SK-N-MC (cell line): ENCODE measurements at regions not wholly inside any gene's neighbourhood (a gene's known extent, or its start where the extent isn't known, plus 50 kb on each side); places are given as distances from the start of the nearest gene placed in this dataset.

Experiments used
- EZH2 ChIP-seq: fragments of 200-600 bp; sonication (generic); IDR thresholded peaks from one replicate; pipeline ENCODE4 v1.6.1; 2017; ENCODE audit warnings: antibody characterized with exemption
- POLR2AphosphoS5 ChIP-seq: IDR thresholded peaks from 2 replicates; pipeline ENCODE4 v1.6.1; 2012; ENCODE audit warnings: mild to moderate bottlenecking, low read depth, low read length, borderline replicate concordance

DNA sequence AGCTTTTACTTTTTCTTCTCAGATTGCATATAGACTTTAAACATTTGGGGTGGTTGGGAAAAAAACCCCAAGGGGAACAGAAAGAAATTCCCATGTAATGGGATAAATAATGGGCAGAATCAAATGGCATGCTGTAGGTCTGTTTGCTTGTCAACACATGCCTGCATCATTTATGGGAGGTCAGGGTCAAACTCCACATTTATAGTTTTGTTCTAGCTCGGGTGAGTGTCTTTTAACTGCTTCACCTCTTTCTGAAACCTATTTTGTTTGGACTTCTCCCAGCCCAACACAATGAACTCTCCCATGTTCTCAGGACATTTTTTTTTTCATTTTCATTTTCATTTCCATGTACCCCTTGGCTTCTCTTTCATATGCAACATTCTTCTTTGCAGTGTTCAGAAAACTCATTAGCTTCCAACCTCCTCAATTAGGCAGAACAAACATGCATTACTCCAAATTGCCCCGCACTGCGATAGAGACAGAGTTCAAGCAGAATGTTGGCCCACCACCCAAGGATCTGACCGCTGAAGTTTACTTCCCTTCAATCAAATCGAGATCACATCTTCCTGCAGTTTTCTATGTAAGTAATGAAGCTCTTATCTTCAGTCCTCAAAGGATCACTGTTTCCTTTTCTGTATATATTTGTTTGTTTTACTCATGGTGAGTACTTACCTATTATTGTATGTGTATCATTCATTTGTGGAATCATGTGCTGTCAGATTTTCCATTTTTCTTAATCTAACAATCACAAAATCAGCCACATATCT is 354.6 kb downstream of the ZSWIM6 start:
- TF ChIP-seq POLR2AphosphoS5 (no peak), EZH2 (no peak)
